K562 (cell line): ENCODE measurements at regions not wholly inside any gene's neighbourhood (a gene's known extent, or its start where the extent isn't known, plus 50 kb on each side); places are given as distances from the start of the nearest gene placed in this dataset.

ENCODE experiments used
- ARHGAP35 ChIP-seq: fragments of 450-650 bp; IDR thresholded peaks from 2 replicates; pipeline ENCODE4 v1.6.1; 2018; ENCODE audit not compliant: partially characterized antibody
- C11orf30 ChIP-seq: fragments of 450-650 bp; IDR thresholded peaks from 2 replicates; pipeline ENCODE4 v1.6.1; 2016; ENCODE audit warnings: low read depth, mild to moderate bottlenecking
- DPF2 ChIP-seq: fragments of 450-650 bp; IDR thresholded peaks from 2 replicates; pipeline ENCODE4 v1.6.1; 2016
- FOXK2 ChIP-seq, 2 experiments: fragments of 450-650 bp; IDR thresholded peaks in 1 of 2; conservative IDR thresholded peaks in 1 of 2; 2 replicates each; pipeline ENCODE4 v1.6.1; 2016; ENCODE audit warnings: low read depth in 2 of 2, mild to moderate bottlenecking in 1 of 2
- FOXP1 ChIP-seq: sonication (generic); formaldehyde crosslinking; IDR thresholded peaks from 2 replicates; pipeline ENCODE4 v1.8.0; 2022; ENCODE audit warnings: mild to moderate bottlenecking, missing genetic modification reagents
- GTF2E2 ChIP-seq: fragments of 200-800 bp; sonication (Bioruptor generic); IDR thresholded peaks from 2 replicates; pipeline ENCODE4 v1.6.1; 2016; ENCODE audit warnings: missing genetic modification characterization, missing compliant biosample characterization
- HIVEP1 ChIP-seq: fragments of 250-450 bp; sonication (Bioruptor Pico); IDR thresholded peaks from 2 replicates; pipeline ENCODE4 v1.4.0; 2020; ENCODE audit warnings: mild to moderate bottlenecking
- HSF4 ChIP-seq: fragments of 250-450 bp; sonication (Bioruptor Pico); IDR thresholded peaks from 2 replicates; pipeline ENCODE4 v2.1.2; 2022; ENCODE audit warnings: mild to moderate bottlenecking, moderate library complexity, borderline replicate concordance
- KLF1 ChIP-seq: fragments of 450-650 bp; IDR thresholded peaks from 2 replicates; pipeline ENCODE4 v1.6.1; 2016; ENCODE audit warnings: missing genetic modification characterization, missing compliant biosample characterization
- MAFG ChIP-seq: fragments of 450-650 bp; conservative IDR thresholded peaks from 2 replicates; pipeline ENCODE4 v1.6.1; 2016; ENCODE audit warnings: missing genetic modification characterization, missing compliant biosample characterization
- MCM7 ChIP-seq, 2 experiments: fragments of 450-650 bp; IDR thresholded peaks; 2 replicates each; pipeline ENCODE4 v1.6.1; 2016 to 2018
- NONO ChIP-seq, 2 experiments: fragments of 200-400 bp in 1 of 2; fragments of 450-650 bp in 1 of 2; formaldehyde crosslinking in 1 of 2; IDR thresholded peaks; 2 replicates each; pipeline ENCODE4 v1.6.1; 2017; ENCODE audit warnings: low read depth in 2 of 2, mild to moderate bottlenecking in 2 of 2, moderate library complexity in 2 of 2, low read length in 1 of 2
- NR2C1 ChIP-seq, 2 experiments: fragments of 450-650 bp; IDR thresholded peaks; 2 replicates each; pipeline ENCODE4 v1.6.1; 2017; ENCODE audit warnings: mild to moderate bottlenecking in 2 of 2, antibody characterized with exemption in 1 of 2, inconsistent platforms in 1 of 2, missing compliant biosample characterization in 1 of 2, missing genetic modification characterization in 1 of 2
- PCBP2 ChIP-seq: fragments of 200-400 bp; formaldehyde crosslinking; IDR thresholded peaks from 2 replicates; pipeline ENCODE4 v1.6.1; 2018; ENCODE audit warnings: low read length, low read depth, mild to moderate bottlenecking, moderate library complexity; ENCODE audit not compliant: poor library complexity, severe bottlenecking
- PHB2 ChIP-seq: fragments of 450-650 bp; IDR thresholded peaks from 2 replicates; pipeline ENCODE4 v1.6.1; 2017; ENCODE audit warnings: low read depth
- POLR2G ChIP-seq: fragments of 200-400 bp; formaldehyde crosslinking; IDR thresholded peaks from 2 replicates; pipeline ENCODE4 v1.6.1; 2017; ENCODE audit warnings: low read depth, mild to moderate bottlenecking, antibody characterized with exemption, low read length, moderate library complexity
- RFX1 ChIP-seq: fragments of 450-650 bp; IDR thresholded peaks from 2 replicates; pipeline ENCODE4 v1.6.1; 2016; ENCODE audit warnings: mild to moderate bottlenecking, moderate library complexity
- SMAD2 ChIP-seq: fragments of 150-350 bp; IDR thresholded peaks from 2 replicates; pipeline ENCODE4 v1.6.1; 2014; ENCODE audit warnings: low read depth, mild to moderate bottlenecking, low read length
- ZNF146 ChIP-seq: IDR thresholded peaks from one replicate; pipeline ENCODE4 v1.6.1; 2018; ENCODE audit warnings: missing compliant biosample characterization; ENCODE audit not compliant: unreplicated experiment
- ZNF444 ChIP-seq: fragments of 250-450 bp; sonication (Bioruptor Pico); IDR thresholded peaks from 2 replicates; pipeline ENCODE4 v1.4.0; 2020; ENCODE audit warnings: mild to moderate bottlenecking, moderate library complexity
- TF ChIP-seq, protein P1 (sequence below): sonication (generic); IDR thresholded peaks from 2 replicates; pipeline ENCODE4 v1.6.1; 2016
- TF ChIP-seq, protein P2 (sequence below): fragments of 250-450 bp; sonication (Bioruptor Pico); IDR thresholded peaks from 2 replicates; pipeline ENCODE4 v1.5.0; 2021
- TF ChIP-seq, protein P3 (sequence below): fragments of 450-650 bp; IDR thresholded peaks from 2 replicates; pipeline ENCODE4 v1.6.1; 2016
- TF ChIP-seq, protein P4 (sequence below): sonication (generic); formaldehyde crosslinking; IDR thresholded peaks from 2 replicates; pipeline ENCODE4 v1.8.1; 2022; ENCODE audit warnings: missing genetic modification reagents
- TF ChIP-seq, protein P5 (sequence below): fragments of 450-650 bp; IDR thresholded peaks from 2 replicates; pipeline ENCODE4 v1.6.1; 2016; ENCODE audit warnings: missing biosample characterization, missing genetic modification characterization

DNA sequence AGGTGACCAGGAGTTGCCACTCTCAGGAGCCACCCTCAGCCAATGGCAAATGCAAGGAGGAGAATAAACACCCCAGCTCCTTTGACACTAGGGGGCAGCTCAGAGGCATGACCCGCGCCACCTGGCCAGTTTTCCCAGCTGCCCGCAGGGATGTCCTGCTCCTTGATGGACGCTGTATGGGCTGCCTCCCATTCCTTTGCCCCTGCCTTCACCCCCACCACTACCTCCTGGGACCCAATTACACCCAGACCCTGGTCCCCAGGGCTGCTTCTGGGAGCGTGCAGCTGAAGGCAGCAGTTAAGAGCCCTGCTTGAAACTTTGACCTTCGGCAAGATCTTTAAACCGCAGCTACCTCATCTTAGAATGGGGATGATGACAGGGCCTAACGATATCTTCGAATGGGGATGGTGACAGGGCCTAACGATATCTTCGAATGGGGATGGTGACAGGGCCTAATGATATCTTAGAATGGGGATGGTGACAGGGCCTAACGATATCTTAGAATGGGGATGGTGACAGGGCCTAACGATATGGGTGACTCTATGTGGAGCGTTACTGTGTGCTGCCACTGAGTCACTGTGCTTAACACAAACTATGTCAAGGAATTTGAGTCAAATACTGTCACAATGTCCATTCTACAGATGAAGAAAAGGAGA is 163.0 kb upstream of the KAZN start (continued):
- TF ChIP-seq, protein P1, sequence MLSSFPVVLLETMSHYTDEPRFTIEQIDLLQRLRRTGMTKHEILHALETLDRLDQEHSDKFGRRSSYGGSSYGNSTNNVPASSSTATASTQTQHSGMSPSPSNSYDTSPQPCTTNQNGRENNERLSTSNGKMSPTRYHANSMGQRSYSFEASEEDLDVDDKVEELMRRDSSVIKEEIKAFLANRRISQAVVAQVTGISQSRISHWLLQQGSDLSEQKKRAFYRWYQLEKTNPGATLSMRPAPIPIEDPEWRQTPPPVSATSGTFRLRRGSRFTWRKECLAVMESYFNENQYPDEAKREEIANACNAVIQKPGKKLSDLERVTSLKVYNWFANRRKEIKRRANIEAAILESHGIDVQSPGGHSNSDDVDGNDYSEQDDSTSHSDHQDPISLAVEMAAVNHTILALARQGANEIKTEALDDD: peak; percentile 70; the same call in 1 of the 2 replicates
- TF ChIP-seq ARHGAP35: peak; percentile 70
- TF ChIP-seq FOXP1 (CRISPR knock-in tag): no peak
- TF ChIP-seq PHB2: peak; percentile 18; the same call in 1 of the 2 replicates
- TF ChIP-seq, protein P2, sequence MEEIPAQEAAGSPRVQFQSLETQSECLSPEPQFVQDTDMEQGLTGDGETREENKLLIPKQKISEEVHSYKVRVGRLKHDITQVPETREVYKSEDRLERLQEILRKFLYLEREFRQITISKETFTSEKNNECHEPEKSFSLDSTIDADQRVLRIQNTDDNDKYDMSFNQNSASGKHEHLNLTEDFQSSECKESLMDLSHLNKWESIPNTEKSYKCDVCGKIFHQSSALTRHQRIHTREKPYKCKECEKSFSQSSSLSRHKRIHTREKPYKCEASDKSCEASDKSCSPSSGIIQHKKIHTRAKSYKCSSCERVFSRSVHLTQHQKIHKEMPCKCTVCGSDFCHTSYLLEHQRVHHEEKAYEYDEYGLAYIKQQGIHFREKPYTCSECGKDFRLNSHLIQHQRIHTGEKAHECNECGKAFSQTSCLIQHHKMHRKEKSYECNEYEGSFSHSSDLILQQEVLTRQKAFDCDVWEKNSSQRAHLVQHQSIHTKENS (CRISPR knock-in tag): no peak
- TF ChIP-seq, protein P3, sequence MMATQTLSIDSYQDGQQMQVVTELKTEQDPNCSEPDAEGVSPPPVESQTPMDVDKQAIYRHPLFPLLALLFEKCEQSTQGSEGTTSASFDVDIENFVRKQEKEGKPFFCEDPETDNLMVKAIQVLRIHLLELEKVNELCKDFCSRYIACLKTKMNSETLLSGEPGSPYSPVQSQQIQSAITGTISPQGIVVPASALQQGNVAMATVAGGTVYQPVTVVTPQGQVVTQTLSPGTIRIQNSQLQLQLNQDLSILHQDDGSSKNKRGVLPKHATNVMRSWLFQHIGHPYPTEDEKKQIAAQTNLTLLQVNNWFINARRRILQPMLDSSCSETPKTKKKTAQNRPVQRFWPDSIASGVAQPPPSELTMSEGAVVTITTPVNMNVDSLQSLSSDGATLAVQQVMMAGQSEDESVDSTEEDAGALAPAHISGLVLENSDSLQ: peak; percentile 76
- TF ChIP-seq POLR2G: no peak
- no peak for TF ChIP-seq KLF1 (tag)
- TF ChIP-seq SMAD2: no peak
- no peak for TF ChIP-seq MCM7 (IDR thresholded peaks at IDR 0.05)
- TF ChIP-seq, protein P4, sequence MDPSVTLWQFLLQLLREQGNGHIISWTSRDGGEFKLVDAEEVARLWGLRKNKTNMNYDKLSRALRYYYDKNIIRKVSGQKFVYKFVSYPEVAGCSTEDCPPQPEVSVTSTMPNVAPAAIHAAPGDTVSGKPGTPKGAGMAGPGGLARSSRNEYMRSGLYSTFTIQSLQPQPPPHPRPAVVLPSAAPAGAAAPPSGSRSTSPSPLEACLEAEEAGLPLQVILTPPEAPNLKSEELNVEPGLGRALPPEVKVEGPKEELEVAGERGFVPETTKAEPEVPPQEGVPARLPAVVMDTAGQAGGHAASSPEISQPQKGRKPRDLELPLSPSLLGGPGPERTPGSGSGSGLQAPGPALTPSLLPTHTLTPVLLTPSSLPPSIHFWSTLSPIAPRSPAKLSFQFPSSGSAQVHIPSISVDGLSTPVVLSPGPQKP (CRISPR knock-in tag): no peak
- no peak for TF ChIP-seq NONO (IDR thresholded peaks at IDR 0.05; ENCODE audit: low read depth in 2 of 2, low read length in 1 of 2)
- TF ChIP-seq, protein P5, sequence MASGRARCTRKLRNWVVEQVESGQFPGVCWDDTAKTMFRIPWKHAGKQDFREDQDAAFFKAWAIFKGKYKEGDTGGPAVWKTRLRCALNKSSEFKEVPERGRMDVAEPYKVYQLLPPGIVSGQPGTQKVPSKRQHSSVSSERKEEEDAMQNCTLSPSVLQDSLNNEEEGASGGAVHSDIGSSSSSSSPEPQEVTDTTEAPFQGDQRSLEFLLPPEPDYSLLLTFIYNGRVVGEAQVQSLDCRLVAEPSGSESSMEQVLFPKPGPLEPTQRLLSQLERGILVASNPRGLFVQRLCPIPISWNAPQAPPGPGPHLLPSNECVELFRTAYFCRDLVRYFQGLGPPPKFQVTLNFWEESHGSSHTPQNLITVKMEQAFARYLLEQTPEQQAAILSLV (tag): no peak
- no peak for TF ChIP-seq MAFG (tag)
- TF ChIP-seq HSF4 (CRISPR knock-in tag): peak; percentile 73; the same call in 1 of the 2 replicates
- TF ChIP-seq ZNF444 (CRISPR knock-in tag): no peak; the same call in 1 of the 2 replicates
- peak; percentile 82 for TF ChIP-seq NR2C1 (IDR thresholded peaks at IDR 0.05)
- TF ChIP-seq NR2C1 (tag; IDR thresholded peaks at IDR 0.05): peak; percentile 80
- TF ChIP-seq GTF2E2 (tag): 0 out of 2 replicates have a peak, but pooled peaks have one; percentile 25
- peak; percentile 61 to 75; a peak in 3 of 4 replicates for TF ChIP-seq FOXK2 (conservative IDR thresholded peaks at IDR 0.05 in 1 of 2, IDR thresholded peaks at IDR 0.05 in 1 of 2; ENCODE audit: low read depth in 2 of 2)
- no peak for TF ChIP-seq ZNF146 (CRISPR knock-in tag)
- TF ChIP-seq RFX1: no peak
- peak; percentile 77 for TF ChIP-seq DPF2
- peak; percentile 15; the same call in 1 of the 2 replicates for TF ChIP-seq C11orf30
- no peak for TF ChIP-seq PCBP2
- peak; percentile 84 for TF ChIP-seq HIVEP1
